GM12874 (cell line): ENCODE measurements at regions not wholly inside any gene's neighbourhood (a gene's known extent, or its start where the extent isn't known, plus 50 kb on each side); places are given as distances from the start of the nearest gene placed in this dataset.

ENCODE experiments used
- CTCF ChIP-seq: IDR thresholded peaks from 2 replicates; pipeline ENCODE4 v1.5.1; 2011; ENCODE audit warnings: low read depth, mild to moderate bottlenecking, control low read depth, low read length, moderate library complexity; ENCODE audit not compliant: insufficient read depth

GRCh38 chrX:137425273-137425902, 140.5 kb upstream of the ZIC3 start:
- TF ChIP-seq CTCF, result no peak

GRCh38 chrX:137424679-137425078, 141.2 kb upstream of the ZIC3 start:
- no peak for TF ChIP-seq CTCF

- no peak for TF ChIP-seq CTCF
These were observed 142.7 kb upstream of the ZIC3 start for GRCh38 chrX:137423241-137423640.

- no peak for TF ChIP-seq CTCF
These were observed 147.8 kb upstream of the ZIC3 start for GRCh38 chrX:137418086-137418485.

- no peak for TF ChIP-seq CTCF
These were observed 152.7 kb upstream of the ZIC3 start for GRCh38 chrX:137413190-137413589.

- no peak for TF ChIP-seq CTCF
These were observed 160.3 kb upstream of the ZIC3 start for GRCh38 chrX:137405449-137406140.

- no peak for TF ChIP-seq CTCF
These were observed 164.8 kb upstream of the ZIC3 start for GRCh38 chrX:137401092-137401491.
